ENCODE measurements at regions not wholly inside any gene's neighbourhood (a gene's known extent, or its start where the extent isn't known, plus 50 kb on each side); places are given as distances from the start of the nearest gene placed in this dataset.

DNA sequence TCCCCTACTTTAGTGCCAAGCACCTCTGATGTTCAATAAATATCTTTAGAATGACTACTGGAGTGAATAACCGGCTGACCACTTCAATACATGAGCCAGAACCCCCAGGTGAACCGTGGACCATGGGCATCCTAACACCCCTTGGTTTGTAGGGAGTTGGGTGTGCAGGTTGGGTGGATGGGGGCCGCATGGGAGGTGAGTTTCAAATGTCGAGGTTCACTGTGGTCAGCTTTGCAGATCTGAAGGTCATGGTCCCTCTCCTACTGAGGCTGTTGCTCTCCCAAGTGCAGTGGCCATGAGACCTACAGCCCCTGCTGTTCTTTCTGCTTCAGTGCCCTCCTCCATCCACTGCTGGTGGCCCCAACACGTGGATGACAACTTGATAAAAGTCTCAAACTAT, 178.0 kb upstream of the MKI67 start:
- no peak for TF ChIP-seq CTCF (conservative IDR thresholded peaks at IDR 0.05 in 1 of 2, IDR thresholded peaks at IDR 0.05 in 1 of 2; ENCODE audit: extremely low read depth in 1 of 2, insufficient read depth in 1 of 2, low read depth in 1 of 2, low read length in 2 of 2)
- TF ChIP-seq EZH2 (IDR thresholded peaks at IDR 0.05; ENCODE audit: borderline replicate concordance, low read length), result no peak

Data from mammary epithelial cell (primary cell).